ENCODE measurements at regions not wholly inside any gene's neighbourhood (a gene's known extent, or its start where the extent isn't known, plus 50 kb on each side); places are given as distances from the start of the nearest gene placed in this dataset.

DNA sequence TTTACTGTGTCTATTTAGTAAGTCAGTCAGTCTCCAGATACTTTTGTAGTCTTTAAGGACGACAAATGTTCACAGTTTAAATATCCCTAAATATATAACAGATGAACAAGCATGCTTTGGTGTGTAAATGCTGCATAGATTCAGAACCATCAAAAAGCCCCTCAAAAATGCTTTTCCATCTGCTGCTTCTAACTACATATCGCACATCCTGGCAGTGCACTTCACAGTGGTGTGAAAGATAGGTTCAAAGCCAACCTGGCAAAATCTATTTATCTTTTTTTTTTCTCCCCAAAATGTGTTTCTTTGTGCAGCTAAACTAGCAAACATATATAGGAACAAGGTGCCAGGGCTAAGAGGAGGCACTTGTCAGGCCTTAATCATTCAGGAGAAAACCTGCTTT, 753.8 kb downstream of the PLCL1 start:
- no peak for TF ChIP-seq POLR2AphosphoS5 (IDR thresholded peaks at IDR 0.05; ENCODE audit: borderline replicate concordance, low read depth, low read length)
- TF ChIP-seq EZH2 (IDR thresholded peaks at IDR 0.05): no peak
- TF ChIP-seq FOXP2 (optimal IDR thresholded peaks at IDR 0.05; ENCODE audit: control extremely low read depth, extremely low read length, insufficient read depth): no peak
